ENCODE measurements at regions not wholly inside any gene's neighbourhood (a gene's known extent, or its start where the extent isn't known, plus 50 kb on each side); places are given as distances from the start of the nearest gene placed in this dataset.
A peak's percentile ranks its signal among the peaks of the same experiment; 100 is the strongest.

GRCh38 chr5:135229679-135230132 lies 169.3 kb downstream of the MACROH2A1 start (continued):
- TF ChIP-seq AHDC1 (CRISPR knock-in tag; IDR thresholded peaks at IDR 0.05; ENCODE audit: borderline replicate concordance) (peak; percentile 24; the same call in 1 of the 2 replicates), TGIF2 (CRISPR knock-in tag; IDR thresholded peaks at IDR 0.05) (no peak), HINFP (CRISPR knock-in tag; IDR thresholded peaks at IDR 0.05; ENCODE audit: low read depth) (no peak), IKZF1 (IDR thresholded peaks at IDR 0.05) (no peak), PRPF4 (IDR thresholded peaks at IDR 0.05; ENCODE audit: low read depth, low read length, poor library complexity, severe bottlenecking) (no peak), ZNF264 (CRISPR knock-in tag; IDR thresholded peaks at IDR 0.05) (no peak; the same call in 1 of the 2 replicates), SP2 (CRISPR knock-in tag; IDR thresholded peaks at IDR 0.05) (no peak), HES4 (CRISPR knock-in tag; IDR thresholded peaks at IDR 0.05; ENCODE audit: borderline replicate concordance) (no peak), ZNF234 (CRISPR knock-in tag; conservative IDR thresholded peaks at IDR 0.05) (no peak), ZNF883 (CRISPR knock-in tag; IDR thresholded peaks at IDR 0.05; ENCODE audit: not compliant biosample characterization) (no peak), ZNF256 (CRISPR knock-in tag; conservative IDR thresholded peaks at IDR 0.05) (no peak; the same call in 1 of the 2 replicates)

All from HepG2 (cell line).